Mucosa of gallbladder (tissue), 1 donor: ENCODE measurements at regions not wholly inside any gene's neighbourhood (a gene's known extent, or its start where the extent isn't known, plus 50 kb on each side); places are given as distances from the start of the nearest gene placed in this dataset.
A peak's percentile ranks its signal among the peaks of the same experiment; 100 is the strongest.

Experiments used
- DNase-seq: peaks from one replicate; pipeline ENCODE4 v3.0.0-alpha.2; 2020; ENCODE audit warnings: low spot score
- donor health status: DM: no; HTN: no; CAD: no.

GRCh38 chr2:234438305-234438977, 58.4 kb downstream of the ARL4C start:
- no peak for DNase-seq

- no peak for DNase-seq
Measured at GRCh38 chr2:234437642-234438304, 59.1 kb downstream of the ARL4C start.

DNA sequence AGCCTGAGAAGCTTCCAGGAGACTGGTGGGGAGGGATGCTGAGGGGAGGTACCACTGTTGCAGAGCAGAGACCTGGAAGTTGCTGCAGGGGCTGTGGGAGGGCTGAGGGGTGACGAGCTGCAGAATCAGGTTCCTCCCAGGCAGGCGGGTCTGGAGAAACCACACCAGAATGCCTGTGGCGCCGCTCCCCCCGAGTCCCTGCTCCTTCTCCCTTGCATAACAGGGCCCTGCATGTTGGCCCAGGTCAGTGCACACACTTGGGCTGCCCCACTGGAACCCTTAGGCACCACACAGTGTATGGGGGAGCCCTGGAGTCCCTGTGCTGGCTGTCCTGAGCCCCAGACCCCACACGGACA, 60.4 kb downstream of the ARL4C start:
- DNase-seq: no peak

- no peak for DNase-seq
Measured at GRCh38 chr2:234435836-234436481, 60.9 kb downstream of the ARL4C start.

GRCh38 chr2:234433201-234433600, 63.7 kb downstream of the ARL4C start:
- no peak for DNase-seq

- DNase-seq: no peak
Measured at GRCh38 chr2:234430871-234431270, 66.0 kb downstream of the ARL4C start.

- DNase-seq: no peak
Measured at GRCh38 chr2:234429265-234429664, 67.6 kb downstream of the ARL4C start.

GRCh38 chr2:234427081-234428061, 69.5 kb downstream of the ARL4C start:
- DNase-seq: no peak

- DNase-seq: no peak
Measured at GRCh38 chr2:234426616-234427015, 70.3 kb downstream of the ARL4C start.

DNA sequence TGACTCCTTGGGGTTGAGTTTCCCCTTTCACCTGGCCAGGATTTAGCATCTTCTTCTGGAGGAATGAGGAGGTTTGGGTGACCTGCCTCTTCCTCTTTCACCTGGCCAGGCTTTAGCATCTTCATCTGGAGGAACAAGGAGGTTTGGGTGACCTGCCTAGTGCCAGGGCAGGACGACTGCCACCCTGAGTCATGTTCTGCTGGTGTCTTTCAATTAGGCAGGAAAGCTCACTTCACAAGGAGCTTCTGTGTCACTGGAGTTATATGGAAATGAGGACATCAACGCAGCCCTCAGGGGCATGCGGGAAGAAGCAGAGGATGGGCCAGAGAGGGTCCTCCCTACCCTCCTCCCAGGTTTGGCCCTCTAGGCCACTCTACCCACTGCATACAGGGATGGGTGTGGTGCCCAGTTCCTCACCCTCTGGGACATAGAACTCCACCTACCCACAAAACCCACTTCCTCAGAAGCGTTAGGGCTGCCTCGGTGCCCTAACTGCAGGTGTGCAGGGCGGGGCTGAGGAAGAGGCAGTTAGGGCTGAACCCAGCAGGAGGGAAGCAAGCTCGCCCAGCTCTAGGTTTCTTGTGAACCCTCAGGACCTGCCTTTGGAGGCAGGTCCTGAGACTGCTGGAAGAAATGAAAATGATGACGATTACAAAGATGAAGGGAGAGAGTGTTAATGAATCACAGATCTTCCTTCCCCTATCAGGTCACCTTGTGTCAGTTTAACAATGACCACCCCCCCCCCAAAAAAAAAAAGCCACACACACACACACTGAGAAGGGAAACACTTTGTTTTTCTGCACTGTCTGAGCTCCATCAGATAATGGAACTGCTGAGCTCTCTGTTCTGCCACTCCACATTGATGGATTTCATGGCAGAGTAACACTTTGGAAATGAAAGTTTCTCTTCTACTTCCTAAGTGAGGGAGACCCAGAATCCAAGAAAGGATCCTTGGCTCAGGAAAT, 71.0 kb downstream of the ARL4C start:
- peak; percentile 25 for DNase-seq

DNA sequence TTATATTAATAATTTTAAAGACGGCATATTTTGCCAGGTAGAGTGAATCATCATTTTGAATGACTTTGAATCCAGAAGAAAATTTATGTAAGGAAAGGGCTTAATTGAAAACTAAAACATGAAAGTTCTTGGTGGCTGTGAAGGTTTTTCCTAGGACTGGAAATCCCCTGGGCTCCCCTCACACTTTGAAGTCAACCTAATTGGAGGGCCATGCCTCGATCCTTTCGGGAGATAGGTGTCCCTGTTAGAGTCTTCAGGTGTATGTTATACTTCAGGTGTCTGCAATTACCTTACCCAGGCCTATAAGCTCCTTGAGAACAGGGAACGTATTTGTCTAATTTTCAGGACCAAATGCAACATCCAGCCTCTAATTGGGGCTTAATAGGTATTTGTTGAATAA, 73.0 kb downstream of the ARL4C start:
- no peak for DNase-seq

GRCh38 chr2:234422981-234423431, 73.9 kb downstream of the ARL4C start:
- DNase-seq: peak; percentile 17

- DNase-seq: peak; percentile 68
Measured at GRCh38 chr2:234422273-234422732, 74.6 kb downstream of the ARL4C start.

DNA sequence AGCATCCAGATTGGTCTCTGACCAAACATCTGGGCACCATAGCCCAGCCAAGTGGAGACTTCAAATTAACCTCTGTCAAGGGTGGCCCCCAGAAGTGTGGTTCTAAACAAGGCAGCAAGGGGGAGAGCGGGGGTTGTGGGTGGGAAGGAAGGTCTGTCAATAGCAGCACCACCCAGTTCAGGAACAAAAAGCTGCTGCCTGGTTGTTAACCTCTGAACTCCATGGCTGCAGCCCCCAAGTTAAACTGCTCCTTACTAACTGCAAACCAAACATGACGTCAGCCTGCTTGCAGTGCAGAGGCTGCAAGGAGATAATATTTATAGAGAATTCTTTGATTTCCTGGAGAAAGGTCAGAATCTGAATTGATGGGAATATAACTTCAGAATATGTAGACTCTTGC, 76.5 kb downstream of the ARL4C start:
- DNase-seq: no peak

GRCh38 chr2:234419726-234420125, 77.2 kb downstream of the ARL4C start:
- DNase-seq: no peak

- no peak for DNase-seq
Measured at GRCh38 chr2:234415706-234416105, 81.2 kb downstream of the ARL4C start.

GRCh38 chr2:234414596-234414995, 82.3 kb downstream of the ARL4C start:
- DNase-seq: no peak

- no peak for DNase-seq
Measured at GRCh38 chr2:234412726-234413125, 84.2 kb downstream of the ARL4C start.

DNA sequence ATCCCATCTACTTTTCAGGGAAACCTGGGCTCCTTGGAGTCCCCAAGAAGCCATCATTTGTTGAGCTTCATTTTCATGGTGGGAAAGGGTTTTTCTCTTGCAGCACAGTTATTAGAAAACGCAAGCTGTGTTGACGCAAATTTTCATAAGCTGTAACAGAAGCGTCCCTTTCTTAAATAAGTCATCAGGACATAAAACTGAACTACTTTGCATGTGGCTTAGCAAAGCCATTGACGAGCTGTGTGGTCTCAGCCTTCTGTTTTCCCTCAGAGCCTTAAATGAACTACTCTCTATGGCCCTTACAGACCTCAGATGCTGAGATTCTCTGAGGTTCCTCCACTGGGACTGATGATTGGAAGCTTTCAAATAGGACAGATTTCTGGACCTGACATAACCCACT, 85.1 kb downstream of the ARL4C start:
- DNase-seq: no peak

DNA sequence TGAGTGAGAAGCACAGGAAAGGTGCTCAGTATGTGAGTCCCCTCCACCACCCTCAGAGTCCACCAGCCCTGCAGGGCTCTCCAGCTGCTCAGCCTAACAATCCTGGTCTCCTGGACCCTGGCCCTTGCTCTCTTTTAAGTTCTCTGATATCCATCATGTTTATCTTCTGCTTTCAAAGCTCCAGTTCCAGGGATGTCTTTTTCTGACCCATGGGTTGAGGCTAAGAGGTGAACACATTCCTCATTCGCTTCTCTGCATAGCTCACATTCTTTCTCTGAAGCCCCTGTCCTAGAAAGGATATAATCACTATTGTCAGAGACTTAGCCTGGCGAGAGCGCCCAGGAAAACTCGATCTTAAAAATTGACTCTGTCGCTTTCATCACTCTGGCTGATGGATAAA, 86.4 kb downstream of the ARL4C start:
- no peak for DNase-seq

DNA sequence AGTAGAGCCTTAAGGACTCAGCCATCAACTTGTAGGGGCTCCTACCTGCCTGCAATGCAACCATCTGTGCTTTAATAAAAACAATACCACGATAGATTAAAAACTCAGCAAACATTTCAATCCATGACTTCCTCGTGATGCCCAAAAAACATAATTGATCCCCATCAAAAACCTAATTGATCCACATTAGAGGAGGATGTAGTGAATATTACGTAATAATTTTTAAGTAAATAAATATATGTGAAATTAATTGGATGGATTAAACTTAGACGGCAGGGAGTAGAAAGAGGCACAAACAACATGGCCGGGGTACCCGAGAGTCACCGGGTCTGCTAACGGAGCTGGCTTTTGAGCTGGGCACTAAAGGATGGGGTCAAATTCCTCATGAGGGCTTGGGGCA, 87.3 kb downstream of the ARL4C start:
- no peak for DNase-seq
